Keratinocyte (primary cell): ENCODE measurements at regions not wholly inside any gene's neighbourhood (a gene's known extent, or its start where the extent isn't known, plus 50 kb on each side); places are given as distances from the start of the nearest gene placed in this dataset.
A peak's percentile ranks its signal among the peaks of the same experiment; 100 is the strongest.

ENCODE experiments used
- DNase-seq: peaks from one replicate; pipeline ENCODE4 v3.0.0-alpha.2; 2011; ENCODE audit warnings: low read depth, missing footprints, low spot score
- FAIRE-seq: peaks from 2 replicates; lab custom pipeline; 2011; peaks lifted over from hg19 to GRCh38; lab: Jason Lieb, UNC
- H2AFZ ChIP-seq: 2 replicates; pipeline ENCODE4 v1.6.0; 2012; ENCODE audit warnings: low read length, control low read depth, inconsistent platforms; ENCODE audit not compliant: control insufficient read depth
- H3K27ac ChIP-seq: 2 replicates; pipeline ENCODE4 v1.5.1; 2011; ENCODE audit warnings: low read length; ENCODE audit not compliant: control insufficient read depth, insufficient read depth
- H3K27me3 ChIP-seq: 3 replicates; pipeline ENCODE4 v1.6.0; 2011; ENCODE audit warnings: low read length; ENCODE audit not compliant: control insufficient read depth, insufficient read depth; ENCODE audit errors: extremely low read depth
- H3K36me3 ChIP-seq, 2 experiments: 2 replicates in 1 of 2; 3 replicates in 1 of 2; pipeline ENCODE4 v1.5.1; 2011; ENCODE audit warnings: low read length in 2 of 2, mild to moderate bottlenecking in 1 of 2; ENCODE audit not compliant: control insufficient read depth in 2 of 2, insufficient read depth in 2 of 2; ENCODE audit errors: extremely low read depth in 1 of 2
- H3K4me1 ChIP-seq: 3 replicates; pipeline ENCODE4 v1.5.1; 2011; ENCODE audit warnings: low read length; ENCODE audit not compliant: control insufficient read depth, insufficient read depth; ENCODE audit errors: extremely low read depth
- H3K4me2 ChIP-seq: 3 replicates; pipeline ENCODE4 v1.6.0; 2011; ENCODE audit warnings: low read depth, low read length; ENCODE audit not compliant: control insufficient read depth, insufficient read depth; ENCODE audit errors: extremely low read depth
- H3K4me3 ChIP-seq, 3 experiments: fragments of 200-600 bp in 1 of 3; sonication (generic) in 1 of 3; 2 replicates in 2 of 3; 3 replicates in 1 of 3; pipeline ENCODE4 v1.5.1; 2011 to 2016; ENCODE audit warnings: low read length in 3 of 3, mild to moderate bottlenecking in 3 of 3, control low read depth in 2 of 3, inconsistent platforms in 1 of 3, low read depth in 1 of 3, mixed read lengths in 1 of 3, mixed run types in 1 of 3, moderate library complexity in 1 of 3; ENCODE audit not compliant: control insufficient read depth in 2 of 3, insufficient read depth in 2 of 3; ENCODE audit errors: extremely low read depth in 1 of 3
- H3K79me2 ChIP-seq: 2 replicates; pipeline ENCODE4 v1.6.0; 2012; ENCODE audit warnings: low read length; ENCODE audit not compliant: control insufficient read depth, insufficient read depth
- H3K9ac ChIP-seq: 3 replicates; pipeline ENCODE4 v1.6.0; 2011; ENCODE audit warnings: low read length; ENCODE audit not compliant: control insufficient read depth, insufficient read depth; ENCODE audit errors: extremely low read depth
- H3K9me1 ChIP-seq: 3 replicates; pipeline ENCODE4 v1.6.0; 2011; ENCODE audit warnings: low read length; ENCODE audit not compliant: control insufficient read depth, insufficient read depth; ENCODE audit errors: extremely low read depth
- H3K9me3 ChIP-seq: 2 replicates; pipeline ENCODE4 v1.5.1; 2012; ENCODE audit warnings: low read depth, low read length; ENCODE audit not compliant: control insufficient read depth
- H4K20me1 ChIP-seq: 3 replicates; pipeline ENCODE4 v1.6.0; 2011; ENCODE audit warnings: low read length; ENCODE audit not compliant: control insufficient read depth, insufficient read depth; ENCODE audit errors: extremely low read depth
- EZH2 ChIP-seq: IDR thresholded peaks from one replicate; pipeline ENCODE4 v1.6.1; 2012; ENCODE audit warnings: inconsistent platforms, mild to moderate bottlenecking, low read length, moderate library complexity
- dilution Hi-C: fragments of 300-500 bp; cut with MboI; formaldehyde crosslinking; loops from one replicate; pipeline ENCODE4 v1.7.0; 2020; ENCODE audit warnings: low sequenced_read_pairs; ENCODE audit not compliant: extremely low pct_ligation_motif_present
- TF ChIP-seq, protein P1 (sequence below), 3 experiments: IDR thresholded peaks in 1 of 3; conservative IDR thresholded peaks in 1 of 3; optimal IDR thresholded peaks in 1 of 3; 2 replicates in 2 of 3; 3 replicates in 1 of 3; pipeline versions ENCODE3 to v1.5.1; 2011; ENCODE audit warnings: low read length in 3 of 3, mild to moderate bottlenecking in 3 of 3, moderate library complexity in 2 of 3, control low read depth in 1 of 3, inconsistent platforms in 1 of 3; ENCODE audit not compliant: insufficient read depth in 2 of 3; ENCODE audit errors: extremely low read depth in 1 of 3

DNA sequence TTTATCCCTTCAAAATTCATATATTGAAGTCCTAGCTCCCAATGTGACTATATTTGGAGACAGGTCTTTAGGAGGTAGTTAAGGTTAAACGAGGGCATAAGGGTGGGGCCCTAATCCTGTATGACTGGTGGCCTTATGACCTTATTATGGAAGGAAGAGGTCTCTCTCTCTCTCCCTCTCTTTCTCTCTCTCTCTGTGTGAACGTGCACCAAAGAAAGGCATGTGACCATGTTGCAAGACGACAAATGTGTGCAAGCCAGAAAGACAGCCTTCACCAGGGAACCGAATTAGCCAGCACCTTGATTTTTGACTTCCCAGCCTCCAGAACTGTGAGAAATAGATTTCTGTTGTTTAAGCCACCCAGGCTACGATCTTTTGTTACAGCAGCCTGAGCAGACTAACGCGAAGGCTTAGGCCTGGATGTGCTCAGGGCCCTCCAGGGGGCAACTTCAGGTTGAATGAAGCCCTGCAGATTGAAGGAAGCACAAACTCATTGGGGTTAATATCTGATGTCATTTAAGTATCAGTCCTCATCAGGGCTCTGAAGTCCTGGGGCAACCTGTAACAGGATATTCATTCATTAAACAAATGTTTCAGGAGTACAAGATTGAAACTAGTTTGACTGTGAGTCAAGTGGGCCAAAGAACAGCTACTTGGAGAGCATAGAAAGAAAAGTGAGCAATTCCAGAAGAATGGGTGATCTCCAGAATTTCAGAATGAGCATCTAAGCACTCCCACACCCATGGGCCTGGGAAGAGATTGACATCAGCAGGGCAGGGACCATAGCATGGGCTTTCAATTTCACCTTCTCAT lies 157.4 kb upstream of the TNFAIP3 start:
- no peaks in the 10 kb centered on the region for H3K9me1 ChIP-seq
- peak overlapping the region; percentile 33 for H3K9ac ChIP-seq
- no peaks in the 10 kb centered on the region for H3K9me3 ChIP-seq
- no peaks in the 10 kb centered on the region for H3K79me2 ChIP-seq
- dilution Hi-C loops = no loop called here
- H4K20me1 ChIP-seq = no peaks in the 10 kb centered on the region
- no peak overlapping the region for H3K4me3 ChIP-seq
- FAIRE-seq (no peak), DNase-seq (no peak)
- H3K27me3 ChIP-seq = no peaks in the 10 kb centered on the region
- TF ChIP-seq, protein P1, sequence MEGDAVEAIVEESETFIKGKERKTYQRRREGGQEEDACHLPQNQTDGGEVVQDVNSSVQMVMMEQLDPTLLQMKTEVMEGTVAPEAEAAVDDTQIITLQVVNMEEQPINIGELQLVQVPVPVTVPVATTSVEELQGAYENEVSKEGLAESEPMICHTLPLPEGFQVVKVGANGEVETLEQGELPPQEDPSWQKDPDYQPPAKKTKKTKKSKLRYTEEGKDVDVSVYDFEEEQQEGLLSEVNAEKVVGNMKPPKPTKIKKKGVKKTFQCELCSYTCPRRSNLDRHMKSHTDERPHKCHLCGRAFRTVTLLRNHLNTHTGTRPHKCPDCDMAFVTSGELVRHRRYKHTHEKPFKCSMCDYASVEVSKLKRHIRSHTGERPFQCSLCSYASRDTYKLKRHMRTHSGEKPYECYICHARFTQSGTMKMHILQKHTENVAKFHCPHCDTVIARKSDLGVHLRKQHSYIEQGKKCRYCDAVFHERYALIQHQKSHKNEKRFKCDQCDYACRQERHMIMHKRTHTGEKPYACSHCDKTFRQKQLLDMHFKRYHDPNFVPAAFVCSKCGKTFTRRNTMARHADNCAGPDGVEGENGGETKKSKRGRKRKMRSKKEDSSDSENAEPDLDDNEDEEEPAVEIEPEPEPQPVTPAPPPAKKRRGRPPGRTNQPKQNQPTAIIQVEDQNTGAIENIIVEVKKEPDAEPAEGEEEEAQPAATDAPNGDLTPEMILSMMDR (optimal IDR thresholded peaks at IDR 0.05 in 1 of 3, IDR thresholded peaks at IDR 0.05 in 1 of 3, conservative IDR thresholded peaks at IDR 0.05 in 1 of 3; ENCODE audit: extremely low read depth in 1 of 3, insufficient read depth in 2 of 3, low read length in 3 of 3) = no peak
- no peak for TF ChIP-seq EZH2
- H3K36me3 ChIP-seq = no peaks in the 10 kb centered on the region
- H3K4me2 ChIP-seq = no peak overlapping the region
- no peak overlapping the region for H2AFZ ChIP-seq
- H3K27ac ChIP-seq = peak overlapping the region; percentile 80
- peaks cover 27% of the 10 kb centered on the region for H3K4me1 ChIP-seq

GRCh38 chr6:137711972-137712371 lies 155.1 kb upstream of the TNFAIP3 start:
- H3K4me3 ChIP-seq = no peak overlapping the region
- H3K27ac ChIP-seq = no peak overlapping the region
- H3K4me1 ChIP-seq = peaks cover 28% of the 10 kb centered on the region
- H3K79me2 ChIP-seq = no peaks in the 10 kb centered on the region
- no peak overlapping the region for H3K4me2 ChIP-seq
- DNase-seq (no peak), FAIRE-seq (no peak)
- dilution Hi-C loops = no loop called here
- H3K9me1 ChIP-seq = no peaks in the 10 kb centered on the region
- no peaks in the 10 kb centered on the region for H3K36me3 ChIP-seq
- H3K9ac ChIP-seq = no peak overlapping the region
- H3K9me3 ChIP-seq = no peaks in the 10 kb centered on the region
- no peak overlapping the region for H2AFZ ChIP-seq
- no peak for TF ChIP-seq EZH2
- TF ChIP-seq, protein P1 (optimal IDR thresholded peaks at IDR 0.05 in 1 of 3, IDR thresholded peaks at IDR 0.05 in 1 of 3, conservative IDR thresholded peaks at IDR 0.05 in 1 of 3; ENCODE audit: extremely low read depth in 1 of 3, insufficient read depth in 2 of 3, low read length in 3 of 3) = no peak
- no peaks in the 10 kb centered on the region for H4K20me1 ChIP-seq
- no peaks in the 10 kb centered on the region for H3K27me3 ChIP-seq
